ENCODE measurements at regions not wholly inside any gene's neighbourhood (a gene's known extent, or its start where the extent isn't known, plus 50 kb on each side); places are given as distances from the start of the nearest gene placed in this dataset.

DNA sequence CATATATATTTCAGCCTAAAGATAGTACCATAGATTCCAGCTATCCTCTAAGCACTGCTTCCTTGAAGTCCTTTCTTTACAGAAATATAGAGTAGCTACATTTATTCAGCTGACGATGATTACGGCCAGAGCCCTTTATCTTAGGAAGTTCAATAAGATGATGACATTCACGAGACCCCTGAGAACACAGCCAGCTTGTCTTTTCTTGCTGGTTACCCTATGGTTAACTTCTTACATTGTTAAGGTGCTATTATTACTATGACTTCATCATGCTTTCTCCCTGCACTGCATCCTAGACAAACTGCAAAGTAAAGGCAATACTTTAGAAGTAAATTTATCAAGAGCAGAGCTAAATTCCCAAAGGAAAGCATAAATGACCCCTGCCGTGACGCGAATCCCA lies 214.4 kb upstream of the LRFN5 start:
- no peak overlapping the region for H2AFZ ChIP-seq (ENCODE audit: low read length)
- POLR2A ChIA-PET (ENCODE audit: unreplicated experiment), result no interaction called here
- no peaks in the 10 kb centered on the region for H3F3A ChIP-seq (ENCODE audit: low read length, unreplicated experiment)
- no peaks in the 10 kb centered on the region for H3K4me1 ChIP-seq (ENCODE audit: insufficient read depth, low read length)
- H3K9me2 ChIP-seq (replicated peaks; ENCODE audit: low read length), result no peaks in the 10 kb centered on the region
- CTCF ChIA-PET, result no interaction called here
- H3K27ac ChIP-seq (ENCODE audit: low read length), result no peak overlapping the region
- DNase-seq (no peak), ATAC-seq (no peak)
- H3K79me2 ChIP-seq (ENCODE audit: low read length), result no peaks in the 10 kb centered on the region
- no peak for TF ChIP-seq EZH2 (IDR thresholded peaks at IDR 0.05; ENCODE audit: low read length, unreplicated experiment)
- no peak for TF ChIP-seq EZH2phosphoT487 (IDR thresholded peaks at IDR 0.05; ENCODE audit: borderline replicate concordance, low read length)
- TF ChIP-seq, protein P1, sequence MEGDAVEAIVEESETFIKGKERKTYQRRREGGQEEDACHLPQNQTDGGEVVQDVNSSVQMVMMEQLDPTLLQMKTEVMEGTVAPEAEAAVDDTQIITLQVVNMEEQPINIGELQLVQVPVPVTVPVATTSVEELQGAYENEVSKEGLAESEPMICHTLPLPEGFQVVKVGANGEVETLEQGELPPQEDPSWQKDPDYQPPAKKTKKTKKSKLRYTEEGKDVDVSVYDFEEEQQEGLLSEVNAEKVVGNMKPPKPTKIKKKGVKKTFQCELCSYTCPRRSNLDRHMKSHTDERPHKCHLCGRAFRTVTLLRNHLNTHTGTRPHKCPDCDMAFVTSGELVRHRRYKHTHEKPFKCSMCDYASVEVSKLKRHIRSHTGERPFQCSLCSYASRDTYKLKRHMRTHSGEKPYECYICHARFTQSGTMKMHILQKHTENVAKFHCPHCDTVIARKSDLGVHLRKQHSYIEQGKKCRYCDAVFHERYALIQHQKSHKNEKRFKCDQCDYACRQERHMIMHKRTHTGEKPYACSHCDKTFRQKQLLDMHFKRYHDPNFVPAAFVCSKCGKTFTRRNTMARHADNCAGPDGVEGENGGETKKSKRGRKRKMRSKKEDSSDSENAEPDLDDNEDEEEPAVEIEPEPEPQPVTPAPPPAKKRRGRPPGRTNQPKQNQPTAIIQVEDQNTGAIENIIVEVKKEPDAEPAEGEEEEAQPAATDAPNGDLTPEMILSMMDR (conservative IDR thresholded peaks at IDR 0.05; ENCODE audit: low read depth, low read length), result no peak
- intact Hi-C loops (cut with micrococcal nuclease), result loop anchor here (10.0 kb wide), 1 partner anchor 193 kb away; no protein-coding TSS in a partner anchor
- peaks cover 2% of the 10 kb centered on the region for H3K27me3 ChIP-seq (ENCODE audit: low read length)
- no TSS peak for BruUV-seq (replicated peaks)
- no peak overlapping the region for H3K9ac ChIP-seq (ENCODE audit: low read length)
- no peak overlapping the region for H3K4me3 ChIP-seq (ENCODE audit: low read length)
- H3K9me3 ChIP-seq (ENCODE audit: low read length), result no peaks in the 10 kb centered on the region
- H3K36me3 ChIP-seq (ENCODE audit: low read depth, low read length), result no peaks in the 10 kb centered on the region
- no peaks in the 10 kb centered on the region for H4K20me1 ChIP-seq (ENCODE audit: low read length)
- no peak overlapping the region for H3K4me2 ChIP-seq (ENCODE audit: low read length)

DNA sequence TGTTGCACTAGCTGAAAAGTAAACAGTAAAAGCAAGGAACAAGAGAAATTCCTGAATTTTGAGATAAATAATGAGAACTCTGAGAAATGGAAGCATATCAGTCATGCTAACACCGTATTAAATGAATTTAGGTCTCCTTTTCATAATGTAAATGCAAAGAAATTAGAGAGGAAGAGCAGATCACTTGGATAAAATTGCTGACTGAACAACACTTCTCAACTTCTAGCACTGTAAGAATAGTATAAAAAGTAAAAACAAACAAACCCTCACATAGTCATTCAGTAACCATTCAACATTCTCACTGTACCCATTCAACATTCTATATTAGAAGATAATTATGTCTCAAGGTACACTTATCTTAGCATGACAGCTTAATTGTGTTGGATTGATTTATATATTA lies 217.3 kb upstream of the LRFN5 start:
- TF ChIP-seq EZH2 (IDR thresholded peaks at IDR 0.05; ENCODE audit: low read length, unreplicated experiment) (no peak), EZH2phosphoT487 (IDR thresholded peaks at IDR 0.05; ENCODE audit: borderline replicate concordance, low read length) (no peak)
- TF ChIP-seq, protein P1 (conservative IDR thresholded peaks at IDR 0.05; ENCODE audit: low read depth, low read length), result no peak
- DNase-seq (no peak), ATAC-seq (no peak)
- no TSS peak for BruUV-seq (replicated peaks)
- Histone ChIP-seq H4K20me1 (ENCODE audit: low read length) (no peaks in the 10 kb centered on the region), H3K4me3 (ENCODE audit: low read length) (no peak overlapping the region), H3K27me3 (ENCODE audit: low read length) (peaks cover 3% of the 10 kb centered on the region), H3K36me3 (ENCODE audit: low read depth, low read length) (no peaks in the 10 kb centered on the region), H3K27ac (ENCODE audit: low read length) (no peak overlapping the region), H3F3A (ENCODE audit: low read length, unreplicated experiment) (no peaks in the 10 kb centered on the region), H3K9me3 (ENCODE audit: low read length) (no peaks in the 10 kb centered on the region), H2AFZ (ENCODE audit: low read length) (no peak overlapping the region), H3K79me2 (ENCODE audit: low read length) (no peaks in the 10 kb centered on the region), H3K4me1 (ENCODE audit: insufficient read depth, low read length) (no peaks in the 10 kb centered on the region), H3K4me2 (ENCODE audit: low read length) (no peak overlapping the region), H3K9me2 (replicated peaks; ENCODE audit: low read length) (no peaks in the 10 kb centered on the region), H3K9ac (ENCODE audit: low read length) (no peak overlapping the region)
- intact Hi-C loops (cut with micrococcal nuclease), result no loop called here
- ChIA-PET CTCF (no interaction called here), POLR2A (ENCODE audit: unreplicated experiment) (no interaction called here)

DNA sequence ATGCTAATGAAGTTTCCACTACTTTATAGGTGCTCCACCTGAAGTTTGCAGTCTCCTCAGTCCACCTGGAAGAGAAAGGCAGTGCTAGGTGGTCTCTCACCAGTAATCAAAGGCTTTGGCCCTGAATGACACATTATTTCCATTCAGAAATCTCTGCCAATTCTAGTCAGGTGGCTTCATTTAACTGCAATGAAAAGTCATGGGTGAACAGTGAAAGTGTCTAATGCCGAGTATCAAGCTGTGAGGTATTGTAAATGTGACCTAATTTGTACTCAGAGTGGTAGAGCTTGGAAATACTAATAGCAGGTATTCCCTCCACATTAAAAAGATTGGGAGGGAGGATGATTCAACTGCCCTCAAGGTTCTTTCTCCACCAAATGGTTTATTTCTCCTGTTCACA lies 220.9 kb upstream of the LRFN5 start:
- no peak overlapping the region for H3K9ac ChIP-seq (ENCODE audit: low read length)
- DNase-seq, result no peak
- TF ChIP-seq, protein P1 (conservative IDR thresholded peaks at IDR 0.05; ENCODE audit: low read depth, low read length), result no peak
- TF ChIP-seq EZH2 (IDR thresholded peaks at IDR 0.05; ENCODE audit: low read length, unreplicated experiment), result no peak
- TF ChIP-seq EZH2phosphoT487 (IDR thresholded peaks at IDR 0.05; ENCODE audit: borderline replicate concordance, low read length), result no peak
- no peak overlapping the region for H2AFZ ChIP-seq (ENCODE audit: low read length)
- no peaks in the 10 kb centered on the region for H3F3A ChIP-seq (ENCODE audit: low read length, unreplicated experiment)
- no peaks in the 10 kb centered on the region for H3K9me3 ChIP-seq (ENCODE audit: low read length)
- no TSS peak for BruUV-seq (replicated peaks)
- ChIA-PET CTCF (no interaction called here), POLR2A (ENCODE audit: unreplicated experiment) (no interaction called here)
- intact Hi-C loops (cut with micrococcal nuclease), result no loop called here
- H3K4me1 ChIP-seq (ENCODE audit: insufficient read depth, low read length), result no peaks in the 10 kb centered on the region
- no peak overlapping the region for H3K4me3 ChIP-seq (ENCODE audit: low read length)
- no peak overlapping the region for H3K27ac ChIP-seq (ENCODE audit: low read length)
- H3K4me2 ChIP-seq (ENCODE audit: low read length), result no peak overlapping the region
- H3K9me2 ChIP-seq (replicated peaks; ENCODE audit: low read length), result no peaks in the 10 kb centered on the region
- H3K36me3 ChIP-seq (ENCODE audit: low read depth, low read length), result no peaks in the 10 kb centered on the region
- H4K20me1 ChIP-seq (ENCODE audit: low read length), result no peaks in the 10 kb centered on the region
- no peak for ATAC-seq
- peaks cover 3% of the 10 kb centered on the region for H3K27me3 ChIP-seq (ENCODE audit: low read length)
- no peaks in the 10 kb centered on the region for H3K79me2 ChIP-seq (ENCODE audit: low read length)
